ENCODE measurements at regions not wholly inside any gene's neighbourhood (a gene's known extent, or its start where the extent isn't known, plus 50 kb on each side); places are given as distances from the start of the nearest gene placed in this dataset.

- DNase-seq = no peak
These were observed 98.7 kb upstream of the CCL2 start for GRCh38 chr17:34156401-34156740.

GRCh38 chr17:34156741-34157589 lies 98.1 kb upstream of the CCL2 start:
- no peak for DNase-seq

- no peak for DNase-seq
These were observed 93.4 kb upstream of the CCL2 start for GRCh38 chr17:34161690-34162089.

GRCh38 chr17:34163123-34163522 lies 92.0 kb upstream of the CCL2 start:
- DNase-seq = no peak

- no peak for DNase-seq
These were observed 91.4 kb upstream of the CCL2 start for GRCh38 chr17:34163646-34164045.

- DNase-seq = no peak
These were observed 90.2 kb upstream of the CCL2 start for GRCh38 chr17:34164837-34165236.

GRCh38 chr17:34166352-34166751 lies 88.7 kb upstream of the CCL2 start:
- no peak for DNase-seq

- DNase-seq = no peak
These were observed 87.7 kb upstream of the CCL2 start for GRCh38 chr17:34167354-34167753.

GRCh38 chr17:34168989-34169388 lies 86.1 kb upstream of the CCL2 start:
- DNase-seq = no peak

GRCh38 chr17:34169496-34169895 lies 85.6 kb upstream of the CCL2 start:
- no peak for DNase-seq

GRCh38 chr17:34171245-34171818 lies 83.8 kb upstream of the CCL2 start:
- DNase-seq = no peak

- no peak for DNase-seq
These were observed 82.6 kb upstream of the CCL2 start for GRCh38 chr17:34172390-34172918.

GRCh38 chr17:34173241-34173640 lies 81.8 kb upstream of the CCL2 start:
- DNase-seq = no peak

GRCh38 chr17:34174496-34174895 lies 80.6 kb upstream of the CCL2 start:
- no peak for DNase-seq

GRCh38 chr17:34176440-34176839 lies 78.6 kb upstream of the CCL2 start:
- DNase-seq = no peak

GRCh38 chr17:34177642-34178041 lies 77.4 kb upstream of the CCL2 start:
- DNase-seq = no peak

GRCh38 chr17:34178092-34178491 lies 77.0 kb upstream of the CCL2 start:
- DNase-seq = no peak

- no peak for DNase-seq
These were observed 72.9 kb upstream of the CCL2 start for GRCh38 chr17:34182036-34182803.

- no peak for DNase-seq
These were observed 59.1 kb upstream of the CCL2 start for GRCh38 chr17:34195987-34196386.

GRCh38 chr17:34198519-34198918 lies 56.6 kb upstream of the CCL2 start:
- DNase-seq = no peak

- no peak for DNase-seq
These were observed 55.6 kb upstream of the CCL2 start for GRCh38 chr17:34199454-34199853.

- peak; percentile 53 for DNase-seq
These were observed 55.1 kb upstream of the CCL2 start for GRCh38 chr17:34199932-34200534.

- DNase-seq = no peak
These were observed 53.9 kb upstream of the CCL2 start for GRCh38 chr17:34201225-34201624.

Measured in T1000 (cell line).